ENCODE measurements at regions not wholly inside any gene's neighbourhood (a gene's known extent, or its start where the extent isn't known, plus 50 kb on each side); places are given as distances from the start of the nearest gene placed in this dataset.

- Histone ChIP-seq H3K4me3 (ENCODE audit: low read depth, low read length) (no peak overlapping the region), H3K4me1 (ENCODE audit: control insufficient read depth, insufficient read depth, low read length) (no peaks in the 10 kb centered on the region), H3K9me3 (ENCODE audit: control insufficient read depth, insufficient read depth, low read depth, low read length) (no peaks in the 10 kb centered on the region), H3K36me3 (ENCODE audit: control insufficient read depth in 2 of 2, insufficient read depth in 1 of 2, low read length in 2 of 2) (no peaks in the 10 kb centered on the region), H3K27ac (ENCODE audit: extremely low read depth, low read depth, low read length) (no peak overlapping the region)
- ChIA-PET POLR2A (no interaction called here), CTCF (no interaction called here)
- no peak for TF ChIP-seq ZNF776 (tag by site-specific recombination; IDR thresholded peaks at IDR 0.05; ENCODE audit: borderline replicate concordance)
- TF ChIP-seq ZNF48 (tag by site-specific recombination; IDR thresholded peaks at IDR 0.05): no peak
- TF ChIP-seq KLF7 (tag by site-specific recombination; IDR thresholded peaks at IDR 0.05; ENCODE audit: borderline replicate concordance): no peak
- TF ChIP-seq ZNF837 (tag by site-specific recombination; IDR thresholded peaks at IDR 0.05): no peak
- no peak for TF ChIP-seq ZNF548 (tag by site-specific recombination; IDR thresholded peaks at IDR 0.05)
- no peak for TF ChIP-seq ZNF747 (tag by site-specific recombination; IDR thresholded peaks at IDR 0.05)
- TF ChIP-seq MEIS1 (CRISPR knock-in tag; IDR thresholded peaks at IDR 0.05; ENCODE audit: borderline replicate concordance): no peak
- no peak for TF ChIP-seq ZNF324 (tag by site-specific recombination; IDR thresholded peaks at IDR 0.05)
- no peak for TF ChIP-seq ZFP41 (tag by site-specific recombination; IDR thresholded peaks at IDR 0.05; ENCODE audit: borderline replicate concordance)
- TF ChIP-seq ZNF274 (IDR thresholded peaks at IDR 0.05; ENCODE audit: low read length): no peak
- TF ChIP-seq ZNF274 (tag by site-specific recombination; IDR thresholded peaks at IDR 0.05; ENCODE audit: borderline replicate concordance): no peak
- TF ChIP-seq ZNF677 (tag by site-specific recombination; IDR thresholded peaks at IDR 0.05): no peak
- TF ChIP-seq ZNF433 (tag by site-specific recombination; IDR thresholded peaks at IDR 0.05; ENCODE audit: low read depth): no peak
- TF ChIP-seq, protein P1, sequence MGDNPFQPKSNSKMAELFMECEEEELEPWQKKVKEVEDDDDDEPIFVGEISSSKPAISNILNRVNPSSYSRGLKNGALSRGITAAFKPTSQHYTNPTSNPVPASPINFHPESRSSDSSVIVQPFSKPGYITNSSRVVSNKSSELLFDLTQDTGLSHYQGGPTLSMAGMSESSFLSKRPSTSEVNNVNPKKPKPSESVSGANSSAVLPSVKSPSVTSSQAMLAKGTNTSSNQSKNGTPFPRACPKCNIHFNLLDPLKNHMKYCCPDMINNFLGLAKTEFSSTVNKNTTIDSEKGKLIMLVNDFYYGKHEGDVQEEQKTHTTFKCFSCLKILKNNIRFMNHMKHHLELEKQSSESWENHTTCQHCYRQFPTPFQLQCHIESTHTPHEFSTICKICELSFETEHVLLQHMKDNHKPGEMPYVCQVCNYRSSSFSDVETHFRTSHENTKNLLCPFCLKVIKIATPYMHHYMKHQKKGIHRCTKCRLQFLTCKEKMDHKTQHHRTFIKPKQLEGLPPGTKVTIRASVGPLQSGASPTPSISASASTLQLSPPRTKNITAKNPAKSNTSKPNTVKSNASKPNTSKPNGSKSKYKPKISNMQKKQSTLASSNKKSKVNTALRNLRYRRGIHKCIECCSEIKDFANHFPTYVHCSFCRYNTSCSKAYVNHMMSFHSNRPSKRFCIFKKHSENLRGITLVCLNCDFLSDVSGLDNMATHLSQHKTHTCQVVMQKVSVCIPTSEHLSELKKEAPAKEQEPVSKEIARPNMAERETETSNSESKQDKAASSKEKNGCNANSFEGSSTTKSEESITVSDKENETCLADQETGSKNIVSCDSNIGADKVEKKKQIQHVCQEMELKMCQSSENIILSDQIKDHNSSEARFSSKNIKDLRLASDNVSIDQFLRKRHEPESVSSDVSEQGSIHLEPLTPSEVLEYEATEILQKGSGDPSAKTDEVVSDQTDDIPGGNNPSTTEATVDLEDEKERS (tag by site-specific recombination; IDR thresholded peaks at IDR 0.05): no peak
- TF ChIP-seq ZNF518A (tag by site-specific recombination; conservative IDR thresholded peaks at IDR 0.05; ENCODE audit: low read depth): no peak
- TF ChIP-seq ZNF302 (tag by site-specific recombination; IDR thresholded peaks at IDR 0.05; ENCODE audit: low read depth): no peak
- no peak for TF ChIP-seq ZEB2 (tag by site-specific recombination; IDR thresholded peaks at IDR 0.05)
- TF ChIP-seq ZNF211 (tag by site-specific recombination; IDR thresholded peaks at IDR 0.05; ENCODE audit: low read depth): no peak
These were observed 662.6 kb downstream of the ACTL7B start for GRCh38 chr9:108193026-108193710.

DNA sequence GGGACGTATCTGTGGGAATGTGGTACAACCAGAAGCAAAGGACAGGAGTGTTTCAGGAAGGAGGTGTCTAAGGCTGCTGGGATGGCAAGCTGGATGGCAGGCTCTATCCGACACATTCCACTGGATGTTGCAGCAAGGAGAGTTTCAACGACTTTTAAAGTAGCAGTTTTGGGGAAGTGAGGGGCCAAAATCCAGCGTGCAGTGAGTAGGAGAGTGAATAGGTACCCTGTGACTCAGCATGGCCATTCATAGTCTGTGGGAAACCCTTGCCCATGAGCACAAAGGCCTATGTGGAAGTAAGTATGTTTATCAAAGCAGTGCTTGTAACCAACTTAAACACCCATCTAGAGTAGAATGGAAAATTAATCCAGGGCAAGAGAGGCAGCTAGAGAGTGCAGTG lies 664.7 kb downstream of the ACTL7B start:
- POLR2A ChIA-PET: no interaction called here
- CTCF ChIA-PET: no interaction called here
- no peak for TF ChIP-seq ZNF211 (tag by site-specific recombination; IDR thresholded peaks at IDR 0.05; ENCODE audit: low read depth)
- no peak for TF ChIP-seq ZNF692 (tag by site-specific recombination; IDR thresholded peaks at IDR 0.05)
- TF ChIP-seq ZNF2 (tag by site-specific recombination; IDR thresholded peaks at IDR 0.05): no peak
- no peak for TF ChIP-seq ZNF341 (tag by site-specific recombination; IDR thresholded peaks at IDR 0.05; ENCODE audit: low read depth)
- TF ChIP-seq, protein P2, sequence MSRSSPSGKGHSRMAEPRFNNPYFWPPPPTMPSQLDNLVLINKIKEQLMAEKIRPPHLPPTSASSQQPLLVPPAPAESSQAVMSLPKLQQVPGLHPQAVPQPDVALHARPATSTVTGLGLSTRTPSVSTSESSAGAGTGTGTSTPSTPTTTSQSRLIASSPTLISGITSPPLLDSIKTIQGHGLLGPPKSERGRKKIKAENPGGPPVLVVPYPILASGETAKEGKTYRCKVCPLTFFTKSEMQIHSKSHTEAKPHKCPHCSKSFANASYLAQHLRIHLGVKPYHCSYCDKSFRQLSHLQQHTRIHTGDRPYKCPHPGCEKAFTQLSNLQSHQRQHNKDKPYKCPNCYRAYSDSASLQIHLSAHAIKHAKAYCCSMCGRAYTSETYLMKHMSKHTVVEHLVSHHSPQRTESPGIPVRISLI (tag by site-specific recombination; IDR thresholded peaks at IDR 0.05): no peak
- TF ChIP-seq ZNF621 (tag by site-specific recombination; IDR thresholded peaks at IDR 0.05): no peak
- no peak for TF ChIP-seq TRIM28 (IDR thresholded peaks at IDR 0.05; ENCODE audit: borderline replicate concordance, low read length)
- no peak for TF ChIP-seq ZNF777 (tag by site-specific recombination; IDR thresholded peaks at IDR 0.05; ENCODE audit: borderline replicate concordance)
- no peak for TF ChIP-seq ZXDB (tag by site-specific recombination; IDR thresholded peaks at IDR 0.05)

More for the DNA sequence above, 664.7 kb downstream of the ACTL7B start:
- Histone ChIP-seq H3K36me3 (ENCODE audit: control insufficient read depth in 2 of 2, insufficient read depth in 1 of 2, low read length in 2 of 2) (no peaks in the 10 kb centered on the region), H3K4me3 (ENCODE audit: low read depth, low read length) (no peak overlapping the region), H3K27ac (ENCODE audit: extremely low read depth, low read depth, low read length) (no peak overlapping the region), H3K9me3 (ENCODE audit: control insufficient read depth, insufficient read depth, low read depth, low read length) (no peaks in the 10 kb centered on the region), H3K4me1 (ENCODE audit: control insufficient read depth, insufficient read depth, low read length) (no peaks in the 10 kb centered on the region)
